ENCODE measurements at regions not wholly inside any gene's neighbourhood (a gene's known extent, or its start where the extent isn't known, plus 50 kb on each side); places are given as distances from the start of the nearest gene placed in this dataset.

- DNase-seq (ENCODE audit: low read depth in 1 of 2, low spot score in 1 of 2), result no peak
- TF ChIP-seq CTCF (IDR thresholded peaks at IDR 0.05; ENCODE audit: low read depth, low read length), result no peak
- no peaks in the 10 kb centered on the region for H3K4me1 ChIP-seq (ENCODE audit: low read depth)
- H3K27me3 ChIP-seq, result no peaks in the 10 kb centered on the region
- H3K9me3 ChIP-seq (ENCODE audit: low read depth), result no peaks in the 10 kb centered on the region
- H3K4me3 ChIP-seq, result no peak overlapping the region
- no peak overlapping the region for H3K27ac ChIP-seq
- no peaks in the 10 kb centered on the region for H3K36me3 ChIP-seq
Measured at GRCh38 chr3:182215881-182216280, 504.2 kb downstream of the SOX2 start.

- no peaks in the 10 kb centered on the region for H3K36me3 ChIP-seq
- no peak for TF ChIP-seq CTCF (IDR thresholded peaks at IDR 0.05; ENCODE audit: low read depth, low read length)
- H3K4me1 ChIP-seq (ENCODE audit: low read depth), result no peaks in the 10 kb centered on the region
- H3K9me3 ChIP-seq (ENCODE audit: low read depth), result no peaks in the 10 kb centered on the region
- no peak for DNase-seq (ENCODE audit: low read depth in 1 of 2, low spot score in 1 of 2)
- H3K4me3 ChIP-seq, result no peak overlapping the region
- no peak overlapping the region for H3K27ac ChIP-seq
- no peaks in the 10 kb centered on the region for H3K27me3 ChIP-seq
Measured at GRCh38 chr3:182216311-182216970, 504.7 kb downstream of the SOX2 start.

- TF ChIP-seq CTCF (IDR thresholded peaks at IDR 0.05; ENCODE audit: low read depth, low read length), result no peak
- no peak for DNase-seq (ENCODE audit: low read depth in 1 of 2, low spot score in 1 of 2)
Measured at GRCh38 chr3:182220013-182220412, 508.3 kb downstream of the SOX2 start.

GRCh38 chr3:182220471-182220870 is 508.7 kb downstream of the SOX2 start:
- no peaks in the 10 kb centered on the region for H3K4me1 ChIP-seq (ENCODE audit: low read depth)
- no peak for TF ChIP-seq CTCF (IDR thresholded peaks at IDR 0.05; ENCODE audit: low read depth, low read length)
- no peak overlapping the region for H3K4me3 ChIP-seq
- H3K36me3 ChIP-seq, result no peaks in the 10 kb centered on the region
- no peak for DNase-seq (ENCODE audit: low read depth in 1 of 2, low spot score in 1 of 2)
- H3K9me3 ChIP-seq (ENCODE audit: low read depth), result no peaks in the 10 kb centered on the region
- no peak overlapping the region for H3K27ac ChIP-seq
- no peaks in the 10 kb centered on the region for H3K27me3 ChIP-seq

More at GRCh38 chr3:182220013-182220412, 508.3 kb downstream of the SOX2 start:
- Histone ChIP-seq H3K4me3 (no peak overlapping the region), H3K27me3 (no peaks in the 10 kb centered on the region), H3K9me3 (ENCODE audit: low read depth) (no peaks in the 10 kb centered on the region), H3K36me3 (no peaks in the 10 kb centered on the region), H3K4me1 (ENCODE audit: low read depth) (no peaks in the 10 kb centered on the region), H3K27ac (no peak overlapping the region)

DNA sequence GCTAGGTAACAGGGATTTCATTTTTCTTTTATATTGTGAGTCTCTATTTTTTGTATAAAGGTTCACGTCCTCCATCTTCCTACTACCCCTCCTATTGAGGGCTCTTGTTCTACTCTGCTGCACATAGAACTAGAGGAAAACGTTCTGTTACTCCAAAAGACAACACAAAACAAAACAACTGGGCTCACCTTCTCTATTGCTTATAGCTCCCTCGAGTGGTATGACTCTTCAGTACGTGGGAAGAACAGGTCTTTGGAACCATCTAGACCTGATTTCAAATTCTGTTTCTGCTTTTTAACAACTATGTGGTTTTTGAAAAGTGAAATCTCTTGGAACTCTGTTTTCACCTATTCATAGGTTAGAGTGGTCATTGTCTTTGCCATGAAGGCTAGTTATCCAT is 515.3 kb downstream of the SOX2 start:
- H3K4me3 ChIP-seq, result no peak overlapping the region
- no peak for TF ChIP-seq CTCF (IDR thresholded peaks at IDR 0.05; ENCODE audit: low read depth, low read length)

More for the DNA sequence above, 515.3 kb downstream of the SOX2 start:
- Histone ChIP-seq H3K9me3 (ENCODE audit: low read depth) (no peaks in the 10 kb centered on the region), H3K27ac (no peak overlapping the region), H3K27me3 (no peaks in the 10 kb centered on the region), H3K36me3 (no peaks in the 10 kb centered on the region), H3K4me1 (ENCODE audit: low read depth) (no peaks in the 10 kb centered on the region)
- DNase-seq (ENCODE audit: low read depth in 1 of 2, low spot score in 1 of 2), result no peak
